GM19455 (cell line): ENCODE measurements at regions not wholly inside any gene's neighbourhood (a gene's known extent, or its start where the extent isn't known, plus 50 kb on each side); places are given as distances from the start of the nearest gene placed in this dataset.

ENCODE experiments used
- ATAC-seq: cut with Tn5 transposase; IDR thresholded peaks from one replicate; pipeline ENCODE4 v1.9.1; 2021; ENCODE audit not compliant: unreplicated experiment

DNA sequence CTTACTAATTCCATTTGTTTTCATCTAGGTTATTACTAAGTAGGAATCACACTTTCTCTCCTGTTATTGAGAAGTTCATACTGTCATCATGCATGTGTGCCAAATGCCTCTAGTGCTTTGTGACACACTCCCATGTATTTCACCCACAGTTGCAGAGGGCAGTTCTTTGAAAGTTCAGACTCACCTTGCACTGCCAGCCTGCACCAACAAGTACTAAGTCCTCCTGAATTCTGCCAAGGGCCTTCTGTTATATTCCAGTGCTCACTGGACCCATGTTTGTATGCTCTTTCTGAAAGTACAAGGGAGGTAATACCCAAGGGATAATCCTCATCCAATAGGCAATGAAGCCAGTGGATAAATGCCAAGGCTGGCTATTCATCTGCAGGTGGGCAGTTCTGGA, 136.6 kb upstream of the ARPP21 start:
- no peak for ATAC-seq

DNA sequence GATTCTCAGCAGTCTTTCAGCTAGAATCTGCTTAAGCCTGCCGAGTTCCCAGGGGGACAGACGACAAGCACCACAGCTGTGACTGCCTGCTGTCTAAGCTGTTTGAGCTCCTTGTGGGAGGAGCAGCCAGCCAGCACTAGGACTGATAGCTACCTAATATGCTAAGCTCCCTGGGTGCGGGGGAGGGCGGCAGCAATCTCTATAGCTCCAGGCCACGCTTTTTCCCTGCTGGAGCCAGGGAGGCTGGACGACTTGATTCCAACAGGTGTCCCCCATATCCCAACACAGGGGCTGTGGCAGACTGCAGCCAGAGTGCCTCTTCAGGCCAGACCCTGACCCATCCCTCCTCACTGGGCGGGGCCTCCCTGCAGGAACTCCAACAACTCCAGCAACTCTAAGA, 134.1 kb upstream of the ARPP21 start:
- ATAC-seq, result no peak

DNA sequence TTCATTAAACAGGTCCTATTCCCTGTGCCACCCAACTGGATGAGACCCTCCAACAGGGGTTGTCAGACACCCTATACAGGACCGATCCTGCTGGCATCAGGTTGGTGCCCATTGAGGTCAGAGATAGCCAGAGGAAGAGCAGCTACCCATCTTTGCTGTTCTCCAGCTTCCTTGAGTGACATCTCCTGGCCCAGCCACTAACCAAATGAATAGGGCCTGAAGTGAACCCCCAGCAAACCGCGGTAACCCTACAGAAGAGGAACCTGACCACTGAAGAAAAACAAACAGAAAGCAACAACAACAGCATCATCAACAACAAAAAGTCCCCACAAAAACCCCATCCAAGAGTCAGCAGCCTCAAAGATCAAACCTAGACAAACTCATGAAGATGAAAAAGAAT, 133.6 kb upstream of the ARPP21 start:
- ATAC-seq, result no peak

DNA sequence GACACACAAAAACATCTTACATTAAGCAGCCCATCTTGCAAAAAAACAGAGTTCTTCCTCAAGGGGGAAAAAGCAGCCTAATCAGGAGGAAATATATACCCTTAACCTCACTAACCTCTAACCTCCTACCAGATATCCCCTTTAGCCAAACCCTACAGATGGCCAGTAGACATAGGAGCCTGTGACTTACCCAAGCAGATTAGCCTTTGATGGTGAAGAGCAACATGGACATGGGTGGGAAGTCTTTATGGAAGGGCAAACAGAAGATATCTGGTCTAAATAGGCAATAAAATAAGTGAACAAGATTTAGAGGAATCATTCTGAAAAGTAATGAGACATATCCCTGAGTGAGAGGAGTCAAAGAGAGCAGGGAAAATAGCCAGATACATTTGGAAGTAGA, 119.4 kb upstream of the ARPP21 start:
- no peak for ATAC-seq

DNA sequence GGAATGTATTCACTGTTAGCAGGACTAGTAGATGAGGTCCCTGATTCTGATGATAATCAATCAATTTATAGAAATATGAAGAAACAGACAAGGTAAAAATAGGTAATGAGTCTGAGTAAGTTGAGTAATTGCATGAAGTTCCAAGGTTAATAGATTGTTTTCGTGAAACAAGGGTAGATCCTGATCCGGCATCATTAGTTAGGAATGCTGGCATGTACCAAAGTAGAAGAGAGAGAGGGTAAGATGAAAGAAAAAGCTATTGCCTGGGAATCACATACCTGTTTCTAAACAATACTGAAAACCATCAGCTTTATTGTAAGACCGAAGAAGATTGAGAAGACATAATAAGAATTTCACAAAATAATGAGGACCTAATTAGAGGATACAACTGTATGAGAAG, 118.1 kb upstream of the ARPP21 start:
- no peak for ATAC-seq

DNA sequence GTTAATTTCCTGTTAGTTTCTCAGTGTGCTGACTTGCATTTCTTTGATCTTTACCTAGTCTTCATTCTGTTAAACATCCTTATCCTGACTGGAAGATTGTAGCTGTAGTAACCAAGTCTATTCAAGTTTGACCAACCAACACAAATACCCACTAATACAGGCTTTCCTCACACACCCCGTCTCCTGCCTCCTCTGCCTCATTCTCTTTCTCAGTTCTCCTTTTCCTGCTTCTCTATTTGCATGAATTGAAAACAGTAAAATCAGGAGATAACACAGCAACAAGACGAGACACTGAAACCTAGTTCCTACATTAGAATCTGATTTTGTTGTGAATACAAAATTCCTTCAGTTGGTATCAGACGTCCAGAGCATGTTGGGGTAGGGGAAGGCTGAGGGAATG, 116.9 kb upstream of the ARPP21 start:
- no peak for ATAC-seq

DNA sequence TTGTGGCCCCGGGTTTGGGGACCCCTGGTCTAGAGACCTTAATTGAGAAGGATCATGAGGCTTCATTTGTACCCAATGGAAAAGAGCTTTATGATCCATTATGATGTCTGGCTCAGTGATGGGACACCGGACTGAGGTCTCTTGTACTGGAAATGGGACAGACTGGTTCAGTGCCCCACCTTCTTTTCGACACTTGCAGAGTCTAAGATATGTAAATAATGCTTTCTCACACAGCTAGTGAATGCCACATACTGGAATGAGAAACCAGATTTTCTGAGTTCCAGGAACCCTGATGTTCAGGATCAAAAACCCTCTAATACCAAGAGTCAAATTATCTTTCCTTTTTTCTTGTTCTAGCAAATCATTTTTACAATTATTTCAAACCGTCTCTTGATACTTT, 116.3 kb upstream of the ARPP21 start:
- no peak for ATAC-seq

DNA sequence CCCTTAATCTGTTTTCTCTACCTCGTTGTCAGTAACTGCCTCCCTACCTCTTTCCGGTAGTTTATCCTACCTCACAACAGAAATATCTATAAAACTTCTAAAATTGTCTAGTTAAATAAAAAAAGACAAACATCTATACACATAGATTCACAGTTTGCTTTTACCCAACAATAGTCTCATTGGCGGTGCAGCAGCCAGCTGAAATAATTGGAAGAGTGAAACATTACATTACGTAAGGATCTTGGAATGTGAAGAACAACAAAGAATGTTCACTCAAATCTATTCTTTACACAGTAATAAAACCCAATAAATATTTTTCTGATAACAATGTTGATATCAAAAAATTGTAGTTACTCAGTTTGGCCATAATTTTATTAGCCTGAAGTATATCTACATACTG, 115.5 kb upstream of the ARPP21 start:
- ATAC-seq, result no peak

DNA sequence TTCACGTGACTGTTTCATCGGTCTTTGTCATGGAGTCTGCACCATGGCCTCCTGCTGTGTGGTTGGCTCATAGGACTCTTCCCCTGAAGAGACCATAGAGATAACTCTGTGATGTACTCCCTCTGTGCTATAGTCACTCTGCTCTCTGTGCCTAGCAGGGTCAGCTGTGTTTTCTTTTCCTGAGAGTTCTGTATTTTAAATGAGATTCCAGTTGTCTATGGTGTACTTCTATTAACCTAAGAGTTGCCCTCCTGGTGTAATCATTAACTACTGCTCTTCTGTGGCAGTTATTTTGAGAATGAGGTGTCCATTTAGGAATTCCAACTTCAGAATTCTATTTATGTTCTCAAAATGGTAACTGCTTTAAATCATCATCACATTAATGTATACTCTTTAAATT, 114.5 kb upstream of the ARPP21 start:
- no peak for ATAC-seq

DNA sequence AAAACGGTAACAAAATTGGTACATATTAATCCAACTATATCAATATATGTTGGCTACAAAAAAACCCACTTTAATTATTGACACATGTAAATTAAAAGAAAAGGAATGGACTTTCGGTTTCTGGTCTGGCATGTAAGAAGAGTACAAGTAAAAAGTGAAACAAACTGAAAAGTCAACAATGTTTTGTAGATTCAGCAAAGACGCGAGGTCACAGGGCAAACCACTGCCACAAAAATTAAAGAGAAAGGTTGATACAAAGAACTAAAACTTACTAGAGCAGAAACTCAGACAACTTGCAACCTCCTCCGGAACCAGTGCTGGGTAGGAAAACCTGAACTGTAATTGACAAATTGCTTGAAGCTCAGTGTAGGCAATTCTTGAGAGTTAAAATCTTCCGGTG, 110.6 kb upstream of the ARPP21 start:
- no peak for ATAC-seq

DNA sequence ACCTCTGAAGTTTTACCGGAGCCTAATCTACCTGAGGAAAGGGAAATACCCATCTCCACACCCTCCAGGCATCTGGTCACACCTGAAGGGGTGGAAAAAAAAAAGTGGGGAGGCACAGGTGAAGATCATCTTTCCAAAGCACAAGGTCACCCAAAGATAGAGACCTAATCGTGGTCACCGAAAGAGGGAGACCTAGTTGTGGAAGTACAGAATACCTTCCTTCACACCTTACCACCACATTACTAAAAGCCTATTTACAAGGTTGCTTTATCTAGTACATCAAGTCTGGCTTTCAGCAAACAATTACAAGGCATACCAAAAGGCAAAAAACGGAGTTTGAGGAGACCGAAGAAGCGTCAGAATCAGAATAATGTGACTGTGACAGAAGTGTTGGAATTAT, 110.0 kb upstream of the ARPP21 start:
- ATAC-seq, result no peak

DNA sequence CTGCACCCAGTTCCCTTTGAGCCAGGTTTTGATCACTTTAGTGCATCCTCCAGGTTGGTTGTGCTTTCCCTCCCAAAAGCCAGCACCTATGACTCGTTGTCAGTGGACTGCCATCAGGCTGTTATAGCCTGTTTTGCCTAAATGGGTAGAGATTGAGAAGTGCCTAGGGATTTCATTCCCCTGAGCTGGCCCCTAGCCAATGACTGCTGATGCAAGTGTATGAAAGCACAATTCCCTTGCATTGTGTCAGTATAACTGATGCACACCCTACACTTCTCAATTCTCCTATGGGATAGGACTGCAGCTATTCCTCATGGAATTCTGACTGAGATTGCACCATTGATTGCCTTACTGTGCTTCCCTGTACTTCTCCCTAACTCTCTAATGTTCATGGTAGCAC, 102.1 kb upstream of the ARPP21 start:
- ATAC-seq, result no peak

DNA sequence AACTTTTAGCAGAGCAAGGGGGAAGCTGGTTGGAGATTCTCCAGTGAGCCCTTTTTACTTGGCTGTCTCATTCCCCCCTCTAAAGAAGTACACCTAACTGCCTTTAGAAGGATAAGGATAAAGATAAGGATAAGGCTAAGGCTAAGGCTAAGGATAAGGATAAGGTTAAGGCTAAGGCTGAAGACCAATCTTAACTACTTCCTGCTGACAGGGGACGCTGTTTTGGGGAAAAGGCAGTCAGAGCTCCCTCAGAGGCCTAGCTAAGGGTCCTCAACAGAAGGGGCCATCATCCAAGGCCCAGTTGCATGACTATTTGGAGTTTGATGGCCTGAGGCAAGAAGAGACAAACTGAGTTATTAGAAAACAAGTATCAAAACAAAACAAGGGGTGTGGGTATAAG, 94.3 kb upstream of the ARPP21 start:
- no peak for ATAC-seq

DNA sequence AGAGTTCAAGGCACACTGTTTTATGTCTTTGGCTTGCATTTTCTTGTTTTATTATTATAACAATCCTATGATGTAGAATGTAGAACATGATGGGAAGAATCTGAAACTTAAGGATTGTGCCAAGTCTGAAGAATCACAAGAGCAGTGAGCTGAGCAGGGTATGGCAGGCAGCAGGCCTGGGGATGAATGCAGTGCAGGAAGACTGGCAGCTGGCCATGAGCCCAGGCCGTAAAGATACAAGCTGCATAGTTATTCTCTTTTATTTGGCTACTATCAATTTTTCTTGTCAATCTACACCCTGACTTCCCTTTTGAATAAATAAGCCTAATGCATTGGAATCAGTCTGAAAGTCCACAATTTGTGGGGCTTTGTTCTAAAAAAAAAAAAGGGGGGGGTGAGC, 89.6 kb upstream of the ARPP21 start:
- ATAC-seq, result no peak

DNA sequence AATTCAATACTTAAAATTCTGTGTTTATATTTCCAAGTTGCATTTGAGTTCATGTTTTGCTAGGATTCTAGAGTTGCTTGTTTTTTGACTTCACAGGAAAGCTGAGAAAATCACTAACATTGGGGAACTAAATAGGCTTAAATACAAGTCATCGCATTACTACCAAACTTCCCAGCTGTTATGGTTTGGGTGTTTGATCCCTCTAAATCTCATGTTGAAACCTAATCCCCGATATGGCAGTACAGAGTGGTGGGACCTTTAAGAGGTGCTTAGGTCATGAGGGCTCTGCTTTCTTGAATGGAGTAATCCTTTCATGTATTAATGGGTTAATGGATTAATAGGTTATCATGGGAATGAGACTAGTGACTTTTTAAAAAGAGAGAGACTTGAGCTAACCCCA, 77.2 kb upstream of the ARPP21 start:
- ATAC-seq, result no peak

DNA sequence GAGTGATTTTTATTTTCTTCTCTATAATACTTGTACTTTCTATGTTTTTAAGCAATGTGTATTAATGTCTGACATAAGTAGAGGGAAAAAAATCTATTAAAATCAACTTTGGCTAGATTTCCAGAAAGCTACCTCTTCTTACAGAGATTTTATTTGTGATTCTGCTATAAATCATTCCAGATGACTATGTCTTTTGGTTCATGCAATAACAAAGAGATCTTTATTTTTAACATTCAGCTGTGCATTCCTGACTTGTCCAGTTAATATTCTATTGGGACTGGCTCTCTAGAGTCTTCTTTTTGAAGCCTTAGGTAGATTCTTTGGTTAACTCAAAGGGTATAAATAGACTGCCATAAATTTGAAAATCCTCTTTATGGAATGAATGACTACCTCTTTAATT, 74.3 kb upstream of the ARPP21 start:
- ATAC-seq, result no peak
